PC-3 (cell line): ENCODE measurements at regions not wholly inside any gene's neighbourhood (a gene's known extent, or its start where the extent isn't known, plus 50 kb on each side); places are given as distances from the start of the nearest gene placed in this dataset.

Experiments
- EZH2 ChIP-seq: fragments of 300-600 bp; sonication (generic); IDR thresholded peaks from one replicate; pipeline ENCODE4 v1.6.1; 2017; ENCODE audit warnings: antibody characterized with exemption, mild to moderate bottlenecking, low read length; ENCODE audit not compliant: unreplicated experiment
- EZH2phosphoT487 ChIP-seq: fragments of 300-600 bp; sonication (generic); IDR thresholded peaks from 2 replicates; pipeline ENCODE4 v1.6.1; 2018; ENCODE audit warnings: mild to moderate bottlenecking, antibody characterized with exemption, low read length, borderline replicate concordance
- TF ChIP-seq, protein P1 (sequence below): fragments of 300-600 bp; sonication (generic); conservative IDR thresholded peaks from 2 replicates; pipeline ENCODE4 v1.5.1; 2017; ENCODE audit warnings: antibody characterized with exemption, low read depth, mild to moderate bottlenecking, low read length

- TF ChIP-seq, protein P1, sequence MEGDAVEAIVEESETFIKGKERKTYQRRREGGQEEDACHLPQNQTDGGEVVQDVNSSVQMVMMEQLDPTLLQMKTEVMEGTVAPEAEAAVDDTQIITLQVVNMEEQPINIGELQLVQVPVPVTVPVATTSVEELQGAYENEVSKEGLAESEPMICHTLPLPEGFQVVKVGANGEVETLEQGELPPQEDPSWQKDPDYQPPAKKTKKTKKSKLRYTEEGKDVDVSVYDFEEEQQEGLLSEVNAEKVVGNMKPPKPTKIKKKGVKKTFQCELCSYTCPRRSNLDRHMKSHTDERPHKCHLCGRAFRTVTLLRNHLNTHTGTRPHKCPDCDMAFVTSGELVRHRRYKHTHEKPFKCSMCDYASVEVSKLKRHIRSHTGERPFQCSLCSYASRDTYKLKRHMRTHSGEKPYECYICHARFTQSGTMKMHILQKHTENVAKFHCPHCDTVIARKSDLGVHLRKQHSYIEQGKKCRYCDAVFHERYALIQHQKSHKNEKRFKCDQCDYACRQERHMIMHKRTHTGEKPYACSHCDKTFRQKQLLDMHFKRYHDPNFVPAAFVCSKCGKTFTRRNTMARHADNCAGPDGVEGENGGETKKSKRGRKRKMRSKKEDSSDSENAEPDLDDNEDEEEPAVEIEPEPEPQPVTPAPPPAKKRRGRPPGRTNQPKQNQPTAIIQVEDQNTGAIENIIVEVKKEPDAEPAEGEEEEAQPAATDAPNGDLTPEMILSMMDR = no peak
- TF ChIP-seq EZH2 = no peak
- no peak for TF ChIP-seq EZH2phosphoT487
Observed at GRCh38 chr2:134144651-134145050, 109.2 kb upstream of the MGAT5 start.
